ENCODE measurements at regions not wholly inside any gene's neighbourhood (a gene's known extent, or its start where the extent isn't known, plus 50 kb on each side); places are given as distances from the start of the nearest gene placed in this dataset.
A peak's percentile ranks its signal among the peaks of the same experiment; 100 is the strongest.

GRCh38 chr1:39122056-39122455, 82.4 kb upstream of the MACF1 start:
- FAIRE-seq (no peak), DNase-seq (ENCODE audit: insufficient read length, low spot score) (no peak)
- TF ChIP-seq CTCF (IDR thresholded peaks at IDR 0.05; ENCODE audit: insufficient read depth, missing control alignments), result no peak

DNA sequence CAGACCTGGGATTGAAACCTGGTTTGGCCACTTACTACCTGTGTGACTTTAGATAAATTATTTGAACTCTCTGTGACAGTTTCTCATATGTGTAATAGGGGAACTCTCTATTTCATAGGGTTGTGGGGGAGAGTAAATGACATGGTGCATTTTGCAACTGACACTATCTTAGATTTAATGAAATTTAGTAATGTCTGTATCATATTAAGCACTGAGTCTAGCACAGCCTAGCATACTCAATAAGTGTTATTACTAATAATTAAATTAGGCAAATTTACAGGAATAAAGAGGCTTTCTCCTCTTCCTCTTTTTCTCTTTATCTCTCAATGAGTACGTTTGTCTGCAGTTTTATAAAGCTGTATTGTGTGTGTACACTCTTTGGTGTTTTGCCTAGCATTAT, 80.2 kb upstream of the MACF1 start:
- TF ChIP-seq CTCF (IDR thresholded peaks at IDR 0.05; ENCODE audit: insufficient read depth, missing control alignments), result no peak
- FAIRE-seq (no peak), DNase-seq (ENCODE audit: insufficient read length, low spot score) (no peak)

GRCh38 chr1:39127513-39127912, 77.0 kb upstream of the MACF1 start:
- no peak for TF ChIP-seq CTCF (IDR thresholded peaks at IDR 0.05; ENCODE audit: insufficient read depth, missing control alignments)
- DNase-seq (ENCODE audit: insufficient read length, low spot score) (no peak), FAIRE-seq (no peak)

- no peak for DNase-seq (ENCODE audit: insufficient read length, low spot score)
- no peak for FAIRE-seq
- TF ChIP-seq CTCF (IDR thresholded peaks at IDR 0.05; ENCODE audit: insufficient read depth, missing control alignments), result no peak
These were observed 76.4 kb upstream of the MACF1 start for GRCh38 chr1:39128126-39128525.

- TF ChIP-seq CTCF (IDR thresholded peaks at IDR 0.05; ENCODE audit: insufficient read depth, missing control alignments), result no peak
- no peak for DNase-seq (ENCODE audit: insufficient read length, low spot score)
- FAIRE-seq, result no peak
These were observed 75.5 kb upstream of the MACF1 start for GRCh38 chr1:39128959-39129358.

- no peak for FAIRE-seq
- TF ChIP-seq CTCF (IDR thresholded peaks at IDR 0.05; ENCODE audit: insufficient read depth, missing control alignments), result peak; percentile 32
- DNase-seq (ENCODE audit: insufficient read length, low spot score), result no peak
These were observed 75.0 kb upstream of the MACF1 start for GRCh38 chr1:39129514-39129913.

- no peak for FAIRE-seq
- no peak for TF ChIP-seq CTCF (IDR thresholded peaks at IDR 0.05; ENCODE audit: insufficient read depth, missing control alignments)
- no peak for DNase-seq (ENCODE audit: insufficient read length, low spot score)
These were observed 74.2 kb upstream of the MACF1 start for GRCh38 chr1:39130325-39130724.
